Skeletal muscle satellite cell (primary cell): ENCODE measurements at regions not wholly inside any gene's neighbourhood (a gene's known extent, or its start where the extent isn't known, plus 50 kb on each side); places are given as distances from the start of the nearest gene placed in this dataset.
"Not testable (repeated sequence)": the region's sequence is repeated elsewhere in the genome, so short reads cannot be mapped to it uniquely, and the experiment has no call there.

Source experiments
- H3K27me3 ChIP-seq: 2 replicates; pipeline ENCODE4 v1.7.0; 2013; ENCODE audit warnings: low read length; ENCODE audit not compliant: control insufficient read depth, insufficient read depth
- H3K36me3 ChIP-seq: 2 replicates; pipeline ENCODE4 v1.7.0; 2013; ENCODE audit warnings: mild to moderate bottlenecking, control low read depth, low read length; ENCODE audit not compliant: insufficient read depth
- H3K4me1 ChIP-seq: 2 replicates; pipeline ENCODE4 v1.7.0; 2013; ENCODE audit warnings: low read length; ENCODE audit not compliant: control insufficient read depth, insufficient read depth
- H3K4me2 ChIP-seq: 2 replicates; pipeline ENCODE4 v1.7.0; 2013; ENCODE audit warnings: mild to moderate bottlenecking, low read length
- H3K4me3 ChIP-seq: 2 replicates; pipeline ENCODE4 v1.7.0; 2013; ENCODE audit warnings: low read length
- H3K9ac ChIP-seq: 2 replicates; pipeline ENCODE4 v1.7.0; 2013; ENCODE audit warnings: mild to moderate bottlenecking, low read depth, low read length, moderate library complexity
- H3K9me3 ChIP-seq: replicated peaks from 2 replicates; pipeline ENCODE4 v1.7.0; 2013; ENCODE audit warnings: mild to moderate bottlenecking, control low read depth, low read length

GRCh38 chr4:66506985-66507384 lies 836.7 kb upstream of the EPHA5 start:
- no peaks in the 10 kb centered on the region for H3K9me3 ChIP-seq
- H3K4me2 ChIP-seq, result no peak overlapping the region
- no peak overlapping the region for H3K4me3 ChIP-seq
- no peak overlapping the region for H3K9ac ChIP-seq
- H3K27me3 ChIP-seq, result no peaks in the 10 kb centered on the region
- no peaks in the 10 kb centered on the region for H3K36me3 ChIP-seq
- no peaks in the 10 kb centered on the region for H3K4me1 ChIP-seq

GRCh38 chr4:66501997-66502396 lies 831.7 kb upstream of the EPHA5 start:
- Histone ChIP-seq H3K4me3 (no peak overlapping the region), H3K27me3 (no peaks in the 10 kb centered on the region), H3K4me1 (no peaks in the 10 kb centered on the region), H3K9ac (no peak overlapping the region), H3K4me2 (no peak overlapping the region), H3K36me3 (no peaks in the 10 kb centered on the region), H3K9me3 (no peaks in the 10 kb centered on the region)

GRCh38 chr4:66490729-66491128 lies 820.4 kb upstream of the EPHA5 start:
- no peaks in the 10 kb centered on the region for H3K27me3 ChIP-seq
- no peak overlapping the region for H3K4me2 ChIP-seq
- peaks cover 12% of the 10 kb centered on the region for H3K4me1 ChIP-seq
- H3K36me3 ChIP-seq, result no peaks in the 10 kb centered on the region
- no peak overlapping the region for H3K9ac ChIP-seq
- no peak overlapping the region for H3K4me3 ChIP-seq
- H3K9me3 ChIP-seq, result no peaks in the 10 kb centered on the region

- Histone ChIP-seq H3K4me3 (no peak overlapping the region), H3K4me1 (peaks cover 12% of the 10 kb centered on the region), H3K36me3 (no peaks in the 10 kb centered on the region), H3K27me3 (no peaks in the 10 kb centered on the region), H3K9me3 (no peaks in the 10 kb centered on the region), H3K9ac (no peak overlapping the region), H3K4me2 (no peak overlapping the region)
These were observed 819.6 kb upstream of the EPHA5 start for GRCh38 chr4:66489783-66490452.

GRCh38 chr4:66489370-66489769 lies 819.1 kb upstream of the EPHA5 start:
- H3K4me1 ChIP-seq, result peaks cover 12% of the 10 kb centered on the region
- H3K36me3 ChIP-seq, result no peaks in the 10 kb centered on the region
- H3K4me2 ChIP-seq, result no peak overlapping the region
- no peaks in the 10 kb centered on the region for H3K27me3 ChIP-seq
- no peak overlapping the region for H3K4me3 ChIP-seq
- H3K9ac ChIP-seq, result no peak overlapping the region
- H3K9me3 ChIP-seq, result no peaks in the 10 kb centered on the region

- Histone ChIP-seq H3K9me3 (no peaks in the 10 kb centered on the region), H3K27me3 (no peaks in the 10 kb centered on the region), H3K4me3 (no peak overlapping the region), H3K4me2 (no peak overlapping the region), H3K9ac (no peak overlapping the region), H3K36me3 (no peaks in the 10 kb centered on the region), H3K4me1 (peaks cover 12% of the 10 kb centered on the region)
These were observed 815.8 kb upstream of the EPHA5 start for GRCh38 chr4:66486068-66486467.

GRCh38 chr4:66482186-66482585 lies 811.9 kb upstream of the EPHA5 start:
- H3K4me2 ChIP-seq, result no peak overlapping the region
- no peak overlapping the region for H3K4me3 ChIP-seq
- no peak overlapping the region for H3K9ac ChIP-seq
- H3K4me1 ChIP-seq, result no peaks in the 10 kb centered on the region
- H3K36me3 ChIP-seq, result no peaks in the 10 kb centered on the region
- H3K9me3 ChIP-seq, result no peaks in the 10 kb centered on the region
- H3K27me3 ChIP-seq, result no peaks in the 10 kb centered on the region

- H3K4me3 ChIP-seq, result no peak overlapping the region
- H3K4me2 ChIP-seq, result no peak overlapping the region
- H3K9ac ChIP-seq, result no peak overlapping the region
- H3K4me1 ChIP-seq, result no peaks in the 10 kb centered on the region
- no peaks in the 10 kb centered on the region for H3K27me3 ChIP-seq
- H3K9me3 ChIP-seq, result no peaks in the 10 kb centered on the region
- H3K36me3 ChIP-seq, result no peaks in the 10 kb centered on the region
These were observed 805.3 kb upstream of the EPHA5 start for GRCh38 chr4:66475596-66475995.

- H3K4me2 ChIP-seq, result no peak overlapping the region
- no peaks in the 10 kb centered on the region for H3K9me3 ChIP-seq
- H3K27me3 ChIP-seq, result no peaks in the 10 kb centered on the region
- H3K4me3 ChIP-seq, result no peak overlapping the region
- H3K4me1 ChIP-seq, result no peaks in the 10 kb centered on the region
- no peak overlapping the region for H3K9ac ChIP-seq
- no peaks in the 10 kb centered on the region for H3K36me3 ChIP-seq
These were observed 794.8 kb upstream of the EPHA5 start for GRCh38 chr4:66465111-66465510.

- H3K4me2 ChIP-seq, H3K36me3 ChIP-seq, H3K4me3 ChIP-seq, H3K9me3 ChIP-seq, H3K27me3 ChIP-seq, H3K9ac ChIP-seq, H3K4me1 ChIP-seq: not testable (repeated sequence)
These were observed 792.6 kb upstream of the EPHA5 start for GRCh38 chr4:66462890-66463289.

- Histone ChIP-seq H3K9me3 (no peaks in the 10 kb centered on the region), H3K9ac (no peak overlapping the region), H3K4me2 (no peak overlapping the region), H3K4me3 (no peak overlapping the region), H3K4me1 (no peaks in the 10 kb centered on the region), H3K36me3 (no peaks in the 10 kb centered on the region), H3K27me3 (no peaks in the 10 kb centered on the region)
These were observed 781.5 kb upstream of the EPHA5 start for GRCh38 chr4:66451741-66452140.

- Histone ChIP-seq H3K4me3 (no peak overlapping the region), H3K36me3 (no peaks in the 10 kb centered on the region), H3K9me3 (no peaks in the 10 kb centered on the region), H3K4me2 (no peak overlapping the region), H3K27me3 (no peaks in the 10 kb centered on the region), H3K4me1 (no peaks in the 10 kb centered on the region), H3K9ac (no peak overlapping the region)
These were observed 772.7 kb upstream of the EPHA5 start for GRCh38 chr4:66443008-66443407.
